Bone marrow (tissue), 2 donors: ENCODE measurements at regions not wholly inside any gene's neighbourhood (a gene's known extent, or its start where the extent isn't known, plus 50 kb on each side); places are given as distances from the start of the nearest gene placed in this dataset.

Experiments used
- DNase-seq, 2 donors: peaks; one replicate each; lab custom pipeline; 2025; lab: John Stamatoyannopoulos, UW

DNA sequence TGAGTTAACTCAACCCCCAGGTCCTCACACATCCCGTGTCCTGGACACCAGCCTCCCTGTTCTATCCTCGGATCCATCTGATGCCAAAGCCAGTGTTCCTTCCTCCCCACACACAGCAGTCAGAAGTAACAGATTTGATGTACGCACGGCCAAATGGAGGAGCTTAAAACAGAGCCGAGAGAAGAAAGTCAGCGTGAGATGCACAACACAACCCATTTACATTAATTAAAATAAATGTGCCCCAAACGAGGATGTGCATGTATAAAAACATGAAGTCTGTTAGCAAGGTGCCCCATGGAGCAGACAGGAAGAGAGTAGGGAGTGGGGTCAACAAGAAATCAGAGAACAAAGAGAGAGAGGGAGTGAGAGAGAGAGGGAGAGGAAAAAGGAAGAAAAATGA lies 191.2 kb downstream of the HAUS1 start:
- no peak for DNase-seq

- DNase-seq: no peak
These were observed 192.5 kb downstream of the HAUS1 start for GRCh38 chr18:46296656-46297055.

DNA sequence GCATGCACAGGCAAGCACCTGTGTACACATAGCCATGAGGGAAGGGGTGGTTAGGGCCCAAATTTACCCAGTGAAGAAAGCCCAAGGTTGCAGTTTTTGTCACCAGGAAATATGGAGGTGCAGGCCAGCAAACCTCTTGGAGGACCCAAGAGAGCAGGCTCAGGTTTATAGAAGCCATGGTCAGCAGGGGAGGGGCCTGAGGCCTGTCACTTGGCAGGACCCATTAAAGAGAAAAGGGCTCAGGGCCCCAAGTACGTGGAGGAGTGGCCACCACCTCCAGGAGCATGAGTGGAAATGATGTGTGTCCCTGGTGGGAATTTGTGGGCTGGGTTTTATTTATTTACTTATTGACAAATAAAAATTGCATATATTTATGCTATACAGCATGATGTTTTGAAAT lies 192.9 kb downstream of the HAUS1 start:
- DNase-seq: no peak

DNA sequence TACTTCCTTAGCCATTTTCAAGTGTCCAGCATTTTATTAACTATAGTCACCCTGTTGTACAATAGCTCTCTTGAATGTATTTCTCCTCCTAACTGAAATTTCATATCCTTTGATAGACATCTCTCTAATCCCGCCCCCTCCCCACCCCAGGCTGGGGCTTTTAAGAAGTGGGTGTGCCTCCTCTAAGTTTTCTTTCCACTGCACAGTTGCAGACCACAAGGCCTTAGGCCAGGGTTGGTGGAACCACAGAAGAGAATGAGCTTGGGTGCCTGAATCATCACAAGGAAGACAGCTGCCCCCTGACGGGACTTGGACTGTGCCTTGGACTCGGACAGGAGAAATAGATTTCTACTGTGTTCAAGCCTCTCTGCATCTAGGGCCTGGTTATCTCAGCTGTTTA lies 193.4 kb downstream of the HAUS1 start:
- no peak for DNase-seq

DNA sequence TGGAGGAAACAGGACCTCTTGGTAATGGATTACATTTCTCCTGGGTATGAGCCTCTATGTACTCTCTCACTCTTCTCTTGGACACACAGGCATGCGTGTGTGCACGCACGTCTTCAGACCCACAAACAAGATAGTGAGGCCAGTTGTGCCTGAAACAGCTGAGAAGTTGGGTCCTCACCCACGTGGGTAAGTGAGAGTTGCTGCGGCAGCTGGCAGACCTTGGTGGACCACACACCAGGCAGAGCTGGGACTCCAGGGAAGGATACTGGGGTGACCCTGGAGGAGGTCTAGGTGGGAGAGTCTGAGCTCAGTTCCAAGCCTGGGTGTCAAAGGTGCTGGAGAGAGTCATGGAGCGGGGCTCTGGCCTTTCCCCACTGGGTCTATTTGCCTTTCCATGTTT lies 194.3 kb downstream of the HAUS1 start:
- no peak for DNase-seq

DNA sequence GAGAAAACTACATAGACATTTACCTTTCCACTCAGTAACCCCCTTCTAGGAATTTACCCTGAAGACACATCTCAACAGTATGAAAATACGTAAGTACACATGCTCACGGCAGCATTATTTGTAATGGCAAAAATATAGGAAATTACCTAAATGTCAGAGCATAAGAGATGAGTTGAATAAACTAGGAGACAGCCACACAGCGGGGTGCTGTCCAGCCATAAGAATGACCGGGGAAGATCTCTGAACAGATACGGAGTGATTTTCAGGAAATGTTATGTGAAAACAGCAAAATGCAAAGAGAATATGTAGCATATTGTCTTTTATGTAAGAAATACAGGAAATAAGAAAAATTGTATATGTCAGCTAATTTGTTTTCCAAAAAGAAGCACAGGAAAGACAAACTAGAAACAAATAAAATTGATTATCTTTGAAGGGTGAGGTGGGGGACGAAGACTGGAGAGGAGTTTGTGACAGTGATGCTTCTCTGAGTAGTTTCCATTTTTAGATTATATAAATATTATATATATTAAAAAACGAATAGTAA lies 195.4 kb downstream of the HAUS1 start:
- no peak for DNase-seq

- no peak for DNase-seq
These were observed 196.9 kb downstream of the HAUS1 start for GRCh38 chr18:46301081-46301480.

- no peak for DNase-seq
These were observed 197.4 kb downstream of the HAUS1 start for GRCh38 chr18:46301571-46301970.

DNA sequence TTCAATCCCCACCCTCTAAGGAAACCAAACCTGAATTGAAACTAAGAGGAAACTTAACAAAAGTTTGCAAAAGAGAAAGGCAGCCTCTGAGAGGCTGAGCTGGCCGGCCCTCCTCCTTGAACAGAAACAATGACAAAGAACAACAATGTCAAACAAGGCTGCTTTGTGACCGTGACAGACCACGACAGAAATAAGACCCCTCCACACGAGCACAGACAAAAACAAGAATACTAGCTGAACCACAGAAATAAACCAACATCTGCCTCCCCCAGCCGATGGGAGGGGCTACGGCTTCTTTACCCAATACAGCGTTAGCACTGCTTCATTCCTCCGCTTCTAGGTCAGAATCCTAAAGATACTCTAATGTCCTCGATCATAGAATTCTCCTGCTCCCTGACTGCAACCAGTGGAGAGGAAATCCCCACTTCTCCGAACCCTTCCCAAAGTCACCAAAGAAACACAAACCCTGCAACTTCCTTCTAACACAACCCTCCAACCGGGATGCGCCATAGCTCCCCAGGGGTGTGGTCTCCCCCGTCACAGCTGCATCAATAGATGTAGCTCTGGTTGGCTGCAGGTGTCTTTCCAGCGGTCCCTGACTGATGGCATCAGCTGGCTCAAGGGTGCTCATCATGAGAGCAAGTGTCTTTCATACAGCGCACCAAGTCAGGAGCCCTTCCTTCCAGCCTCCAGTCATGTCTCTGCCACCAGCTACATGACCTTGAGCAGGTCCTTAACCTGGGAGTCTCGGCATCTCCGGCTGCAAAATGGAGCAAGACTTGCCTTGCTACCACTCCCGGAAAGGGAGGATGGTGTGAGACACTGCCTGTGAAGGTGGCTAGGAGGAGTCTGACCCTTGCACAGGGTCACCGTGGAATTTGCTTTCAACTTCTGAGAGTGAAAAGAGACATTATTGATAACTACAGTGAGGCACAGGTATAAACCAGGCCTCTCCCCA lies 198.6 kb downstream of the HAUS1 start:
- no peak for DNase-seq

DNA sequence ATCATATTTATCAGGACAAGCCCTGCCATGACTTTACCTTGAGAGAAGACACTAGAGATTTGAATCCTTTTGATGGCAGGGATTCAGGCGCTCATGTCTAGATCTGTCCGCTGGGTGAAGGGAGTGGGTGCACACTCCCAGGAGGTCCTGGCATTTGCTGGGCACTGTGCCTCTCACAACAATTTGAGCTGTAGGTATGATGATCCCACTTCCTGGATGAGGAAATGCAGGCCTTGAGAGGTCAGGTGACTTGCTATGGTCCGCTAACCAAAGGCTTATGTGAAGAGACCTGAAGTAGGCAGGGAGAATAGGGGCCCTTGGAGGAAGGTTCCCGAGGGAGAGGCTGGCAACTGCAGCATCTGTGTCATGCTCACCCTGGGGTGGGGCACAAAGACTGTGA lies 206.1 kb downstream of the HAUS1 start:
- DNase-seq: no peak

- no peak for DNase-seq
These were observed 206.6 kb downstream of the HAUS1 start for GRCh38 chr18:46310675-46311345.

DNA sequence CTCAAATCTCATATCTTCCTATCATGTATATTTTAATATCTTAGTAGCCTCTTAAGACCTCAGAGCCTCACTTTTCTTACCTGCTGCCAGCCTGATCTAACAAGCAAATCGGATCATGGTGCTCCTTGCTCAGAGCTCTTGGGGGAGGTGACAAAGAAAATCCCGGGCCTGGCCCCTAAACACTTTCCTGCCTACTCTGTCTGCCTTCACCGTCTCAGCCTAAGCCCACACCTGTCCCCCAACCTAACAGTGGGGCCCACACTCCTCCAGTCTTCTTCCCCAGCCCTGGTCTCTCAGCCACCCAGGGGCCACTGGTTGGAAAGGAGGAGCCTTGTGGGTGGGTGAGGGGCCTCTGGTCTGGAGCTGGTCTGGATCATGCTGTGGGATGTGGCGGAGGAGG lies 207.3 kb downstream of the HAUS1 start:
- no peak for DNase-seq

GRCh38 chr18:46312221-46312620 lies 208.0 kb downstream of the HAUS1 start:
- no peak for DNase-seq

DNA sequence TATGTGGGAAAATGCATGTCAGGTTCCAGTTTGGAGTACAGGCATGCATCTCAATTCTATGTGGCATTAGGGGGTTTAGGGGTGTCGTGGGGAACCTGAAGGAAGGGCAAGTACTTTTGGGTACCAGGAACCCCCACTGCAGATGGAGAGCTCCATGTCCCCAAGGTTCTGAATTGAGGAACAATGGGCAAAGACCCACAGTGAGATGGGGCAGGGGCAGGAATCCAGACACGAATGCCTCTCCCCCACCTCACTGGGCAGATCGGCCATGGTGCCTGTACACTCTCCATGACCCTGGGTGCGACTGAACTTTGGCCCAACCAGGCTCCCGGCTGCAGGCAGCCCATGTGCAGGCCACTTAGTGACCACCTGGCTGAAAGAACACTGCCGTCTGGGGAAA lies 209.3 kb downstream of the HAUS1 start:
- no peak for DNase-seq

GRCh38 chr18:46314011-46314410 lies 209.8 kb downstream of the HAUS1 start:
- DNase-seq: no peak

DNA sequence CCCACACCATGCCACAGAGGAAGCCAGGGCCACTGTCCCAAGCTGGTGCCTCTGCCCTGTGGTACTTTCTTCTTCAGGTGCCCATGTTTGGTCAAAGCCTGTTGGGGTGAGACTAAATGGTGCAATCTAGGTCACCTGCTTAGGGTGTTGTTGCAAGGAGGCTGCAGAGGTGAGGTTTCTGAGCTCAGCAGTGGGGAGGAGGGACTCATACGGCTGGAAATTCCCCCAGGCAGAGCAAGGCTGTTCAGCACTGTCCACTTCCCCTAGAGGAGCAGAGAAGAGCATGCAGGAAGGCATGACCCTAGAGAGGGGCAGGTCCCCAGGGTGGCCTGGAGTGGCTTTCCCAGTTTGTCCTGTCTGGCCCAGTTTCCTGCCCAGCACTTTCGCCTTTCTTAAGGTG lies 211.0 kb downstream of the HAUS1 start:
- DNase-seq: no peak

DNA sequence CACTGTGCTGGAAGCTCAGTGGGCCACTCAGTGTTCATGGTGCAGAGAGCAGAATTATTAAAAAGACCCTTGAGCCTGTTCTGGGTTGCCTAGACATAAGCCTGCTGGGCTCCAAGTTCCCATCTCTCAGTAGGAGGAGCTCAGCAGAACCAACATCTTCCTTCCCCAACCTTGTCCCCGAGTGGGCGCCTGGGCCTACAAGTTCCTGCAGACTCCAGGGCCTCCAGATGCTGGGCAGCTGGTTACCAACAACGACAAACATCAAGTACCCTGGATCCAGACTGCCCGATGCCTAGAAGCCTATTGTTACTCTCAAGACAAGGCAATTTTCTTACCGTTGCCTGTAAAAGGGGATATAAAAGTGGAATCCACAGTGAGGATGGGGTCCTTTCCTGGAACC lies 214.2 kb downstream of the HAUS1 start:
- no peak for DNase-seq

DNA sequence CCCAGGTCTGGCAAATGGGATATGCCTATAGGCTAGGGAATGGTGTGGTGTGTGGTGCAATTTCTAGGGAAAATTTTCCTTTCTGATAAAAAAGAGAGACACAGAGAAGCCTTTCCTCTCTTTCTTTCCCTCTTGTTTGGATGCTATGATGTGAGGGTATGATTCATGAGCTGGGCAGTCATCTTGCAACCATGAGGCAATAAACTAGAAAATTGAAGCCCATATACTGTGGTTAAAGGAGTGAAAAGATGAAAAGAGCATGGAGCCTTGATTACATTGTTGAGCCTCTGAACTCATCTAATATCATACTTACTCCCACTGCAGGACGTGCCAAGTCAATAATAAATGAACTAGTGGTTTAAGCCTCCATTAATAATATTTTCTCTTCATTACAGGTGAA lies 215.6 kb downstream of the HAUS1 start:
- DNase-seq: no peak

- DNase-seq: no peak
These were observed 216.1 kb downstream of the HAUS1 start for GRCh38 chr18:46320297-46320696.

GRCh38 chr18:46320928-46321711 lies 216.9 kb downstream of the HAUS1 start:
- DNase-seq: no peak

GRCh38 chr18:46321955-46322354 lies 217.8 kb downstream of the HAUS1 start:
- no peak for DNase-seq

GRCh38 chr18:46322411-46322891 lies 218.3 kb downstream of the HAUS1 start:
- no peak for DNase-seq
